AG09319 (cell line): ENCODE measurements at regions not wholly inside any gene's neighbourhood (a gene's known extent, or its start where the extent isn't known, plus 50 kb on each side); places are given as distances from the start of the nearest gene placed in this dataset.
"Not testable (repeated sequence)": the region's sequence is repeated elsewhere in the genome, so short reads cannot be mapped to it uniquely, and the experiment has no call there.

Experiments
- DNase-seq: peaks from one replicate; pipeline ENCODE4 v3.0.0-alpha.2; 2010; ENCODE audit warnings: low read depth; ENCODE audit errors: extremely low read depth
- CTCF ChIP-seq: IDR thresholded peaks from 2 replicates; pipeline ENCODE4 v1.5.1; 2011; ENCODE audit warnings: low read depth, mild to moderate bottlenecking, inconsistent platforms, low read length, moderate library complexity

- TF ChIP-seq CTCF = no peak
- DNase-seq = no peak
Observed at GRCh38 chr5:89676634-89677033, 732.9 kb downstream of the CETN3 start.

- DNase-seq = no peak
- no peak for TF ChIP-seq CTCF
Observed at GRCh38 chr5:89673019-89673418, 736.5 kb downstream of the CETN3 start.

- no peak for TF ChIP-seq CTCF
- DNase-seq = no peak
Observed at GRCh38 chr5:89668821-89669220, 740.7 kb downstream of the CETN3 start.

- DNase-seq = no peak
- no peak for TF ChIP-seq CTCF
Observed at GRCh38 chr5:89662499-89662898, 747.1 kb downstream of the CETN3 start.

GRCh38 chr5:89638871-89639270 lies 755.9 kb upstream of the MEF2C start:
- no peak for DNase-seq
- no peak for TF ChIP-seq CTCF

- not testable (repeated sequence) for DNase-seq
Observed at GRCh38 chr5:89634176-89634575, 751.2 kb upstream of the MEF2C start.

GRCh38 chr5:89630064-89630463 lies 747.1 kb upstream of the MEF2C start:
- not testable (repeated sequence) for DNase-seq

- TF ChIP-seq CTCF = no peak
- no peak for DNase-seq
Observed at GRCh38 chr5:89628876-89629635, 746.1 kb upstream of the MEF2C start.
